ENCODE measurements at regions not wholly inside any gene's neighbourhood (a gene's known extent, or its start where the extent isn't known, plus 50 kb on each side); places are given as distances from the start of the nearest gene placed in this dataset.

- no peak for TF ChIP-seq CTCF (IDR thresholded peaks at IDR 0.05)
- TF ChIP-seq POLR2A (IDR thresholded peaks at IDR 0.05), result no peak
- TF ChIP-seq POLR2AphosphoS5 (IDR thresholded peaks at IDR 0.05), result no peak
These were observed 930.3 kb upstream of the PCDH9 start for GRCh38 chr13:68160466-68160865.

All from sigmoid colon (tissue), 4 donors.